Kidney (tissue), 13 donors: ENCODE measurements at regions not wholly inside any gene's neighbourhood (a gene's known extent, or its start where the extent isn't known, plus 50 kb on each side); places are given as distances from the start of the nearest gene placed in this dataset.

Experiments used
- DNase-seq, 5 donors: peaks; one replicate each; pipeline ENCODE4 v3.0.0-alpha.2; 2013 to 2020
- FAIRE-seq: peaks from 2 replicates; lab custom pipeline; 2012; peaks lifted over from hg19 to GRCh38; lab: Jason Lieb, UNC
- H3K27ac ChIP-seq, 2 donors: one replicate each; pipeline ENCODE4 v1.7.0; 2013; ENCODE audit warnings: low read depth in 2 of 2, low read length in 2 of 2, inconsistent platforms in 1 of 2
- H3K27me3 ChIP-seq: one replicate; pipeline ENCODE4 v1.7.1; 2013; ENCODE audit warnings: low read length, inconsistent platforms; ENCODE audit not compliant: control insufficient read depth, insufficient read depth
- H3K36me3 ChIP-seq, 3 donors: one replicate each; pipeline versions ENCODE4 v1.7.0 to v1.7.1; 2013; ENCODE audit warnings: low read length in 3 of 3, control low read depth in 1 of 3, inconsistent platforms in 1 of 3; ENCODE audit not compliant: insufficient read depth in 3 of 3, control insufficient read depth in 2 of 3
- H3K4me1 ChIP-seq, 3 donors: one replicate each; pipeline versions ENCODE4 v1.7.0 to v1.7.1; 2013; ENCODE audit warnings: low read length in 3 of 3, inconsistent platforms in 1 of 3, low read depth in 1 of 3; ENCODE audit not compliant: control insufficient read depth in 2 of 3, insufficient read depth in 2 of 3
- H3K4me3 ChIP-seq, 3 donors: one replicate each; pipeline versions ENCODE4 v1.7.0 to v1.8.1; 2013; ENCODE audit warnings: low read length in 3 of 3, control low read depth in 1 of 3, inconsistent platforms in 1 of 3
- H3K9ac ChIP-seq, 3 donors: one replicate each; pipeline versions ENCODE4 v1.7.0 to v1.7.1; 2013; ENCODE audit warnings: low read length in 3 of 3, control low read depth in 1 of 3, inconsistent platforms in 1 of 3
- H3K9me3 ChIP-seq, 3 donors: one replicate each; pipeline versions ENCODE4 v1.7.0 to v1.7.1; 2013; ENCODE audit warnings: low read length in 3 of 3, control low read depth in 1 of 3, inconsistent platforms in 1 of 3; ENCODE audit not compliant: control insufficient read depth in 2 of 3, insufficient read depth in 1 of 3
- intact Hi-C: fragments of 100-400 bp; cut with DNase I; formaldehyde crosslinking; loops from one replicate; pipeline ENCODE4 v1.11.1; 2022
- TF ChIP-seq, protein P1 (sequence below): IDR thresholded peaks from 3 replicates; pipeline ENCODE4 v1.5.1; 2012; ENCODE audit warnings: mild to moderate bottlenecking, moderate library complexity, borderline replicate concordance; ENCODE audit not compliant: insufficient read depth; ENCODE audit errors: extremely low read depth
- donor health status: control.
- donor health status: control.
- donor health status: control.
- donor health status: control.
- donor health status: control.
- donor health status: DM: yes; HTN: yes; CAD: no.
- donor health status: Normal renal cell carcinoma (clear cell type).

DNA sequence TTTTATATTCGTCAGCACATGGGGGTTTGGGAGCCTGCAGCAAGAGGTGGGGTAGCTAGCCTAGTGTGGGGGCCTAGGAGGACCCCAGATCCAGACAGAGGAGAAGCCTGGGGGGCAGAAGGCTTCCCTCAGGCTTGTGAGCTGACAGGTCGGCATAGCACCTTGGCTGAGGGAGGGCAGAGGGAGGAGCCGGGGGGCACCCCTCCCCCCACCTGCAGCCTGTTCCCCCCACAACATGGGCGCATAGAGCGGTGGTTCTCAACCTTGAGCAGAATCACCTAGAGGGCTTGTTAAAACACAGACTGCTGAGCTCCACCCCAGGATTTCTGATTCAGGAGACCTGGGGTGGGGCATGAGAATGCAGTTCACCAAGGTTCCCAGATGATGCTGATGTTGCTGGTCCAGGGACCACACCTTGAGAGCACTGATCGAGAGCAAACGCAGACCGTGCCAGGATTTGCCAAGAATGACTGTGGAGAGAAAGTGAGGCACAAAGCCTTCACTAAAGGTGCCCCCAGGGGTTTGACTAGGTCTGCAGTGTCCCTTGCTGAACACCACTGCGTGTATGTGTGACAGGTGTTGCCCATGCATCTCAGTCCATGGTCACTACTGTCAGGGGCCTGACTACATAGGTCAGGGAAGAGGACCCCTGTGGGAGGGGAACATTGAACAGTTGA, 163.3 kb downstream of the MACROH2A1 start:
- no peak for FAIRE-seq
- intact Hi-C loops, result no loop called here
- DNase-seq, result peak in 1 of 5 donors; percentile 18
- Histone ChIP-seq H3K4me3 (no peak overlapping the region), H3K9ac (no peak overlapping the region), H3K4me1 (peaks cover 2 to 4% (median 3%) of the 10 kb centered on the region in 3 donors), H3K27ac (no peak overlapping the region), H3K36me3 (no peaks in the 10 kb centered on the region), H3K9me3 (no peaks in the 10 kb centered on the region), H3K27me3 (no peaks in the 10 kb centered on the region)
- TF ChIP-seq, protein P1, sequence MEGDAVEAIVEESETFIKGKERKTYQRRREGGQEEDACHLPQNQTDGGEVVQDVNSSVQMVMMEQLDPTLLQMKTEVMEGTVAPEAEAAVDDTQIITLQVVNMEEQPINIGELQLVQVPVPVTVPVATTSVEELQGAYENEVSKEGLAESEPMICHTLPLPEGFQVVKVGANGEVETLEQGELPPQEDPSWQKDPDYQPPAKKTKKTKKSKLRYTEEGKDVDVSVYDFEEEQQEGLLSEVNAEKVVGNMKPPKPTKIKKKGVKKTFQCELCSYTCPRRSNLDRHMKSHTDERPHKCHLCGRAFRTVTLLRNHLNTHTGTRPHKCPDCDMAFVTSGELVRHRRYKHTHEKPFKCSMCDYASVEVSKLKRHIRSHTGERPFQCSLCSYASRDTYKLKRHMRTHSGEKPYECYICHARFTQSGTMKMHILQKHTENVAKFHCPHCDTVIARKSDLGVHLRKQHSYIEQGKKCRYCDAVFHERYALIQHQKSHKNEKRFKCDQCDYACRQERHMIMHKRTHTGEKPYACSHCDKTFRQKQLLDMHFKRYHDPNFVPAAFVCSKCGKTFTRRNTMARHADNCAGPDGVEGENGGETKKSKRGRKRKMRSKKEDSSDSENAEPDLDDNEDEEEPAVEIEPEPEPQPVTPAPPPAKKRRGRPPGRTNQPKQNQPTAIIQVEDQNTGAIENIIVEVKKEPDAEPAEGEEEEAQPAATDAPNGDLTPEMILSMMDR, result no peak

DNA sequence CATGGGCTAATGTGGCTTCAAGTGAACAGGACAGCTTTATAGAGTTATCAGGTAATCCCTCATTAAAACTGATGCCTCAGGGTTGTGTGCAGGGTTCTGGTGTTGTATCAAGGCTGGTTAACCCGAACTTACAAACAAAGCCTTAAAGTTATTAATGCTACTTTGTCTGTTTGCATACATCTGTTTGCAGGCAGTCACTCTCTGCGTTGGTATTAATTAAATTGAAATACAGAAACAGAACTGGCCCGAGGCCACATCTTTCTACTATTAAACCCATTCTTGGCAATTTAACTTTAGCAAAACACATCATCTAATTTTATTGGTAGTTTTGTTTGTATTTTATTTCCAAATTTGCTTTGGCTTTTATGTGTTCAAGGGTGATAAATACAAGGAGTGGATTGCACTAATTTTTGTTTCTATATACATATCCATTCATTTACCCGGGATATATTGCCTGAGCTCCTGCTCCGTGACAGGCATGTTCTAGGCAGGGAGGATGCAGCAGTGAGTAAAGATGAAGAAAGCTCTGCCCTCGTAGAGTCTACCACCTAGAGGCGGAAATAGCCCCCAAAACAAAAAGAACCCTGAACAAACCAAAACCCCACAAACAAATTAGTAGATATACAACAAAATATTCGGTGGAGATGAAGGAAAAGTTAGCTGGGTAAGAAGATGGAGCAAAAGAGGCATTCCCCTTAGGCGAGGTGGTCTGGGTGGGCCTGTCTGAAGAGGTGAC, 164.2 kb downstream of the MACROH2A1 start:
- TF ChIP-seq, protein P1, result no peak
- H3K27ac ChIP-seq, result no peak overlapping the region
- FAIRE-seq (no peak), DNase-seq (no peak)
- H3K4me1 ChIP-seq, result peaks cover 2 to 4% (median 3%) of the 10 kb centered on the region in 3 donors
- H3K36me3 ChIP-seq, result no peaks in the 10 kb centered on the region
- no peak overlapping the region for H3K9ac ChIP-seq
- intact Hi-C loops, result no loop called here
- no peaks in the 10 kb centered on the region for H3K9me3 ChIP-seq
- H3K27me3 ChIP-seq, result no peaks in the 10 kb centered on the region
- H3K4me3 ChIP-seq, result no peak overlapping the region

DNA sequence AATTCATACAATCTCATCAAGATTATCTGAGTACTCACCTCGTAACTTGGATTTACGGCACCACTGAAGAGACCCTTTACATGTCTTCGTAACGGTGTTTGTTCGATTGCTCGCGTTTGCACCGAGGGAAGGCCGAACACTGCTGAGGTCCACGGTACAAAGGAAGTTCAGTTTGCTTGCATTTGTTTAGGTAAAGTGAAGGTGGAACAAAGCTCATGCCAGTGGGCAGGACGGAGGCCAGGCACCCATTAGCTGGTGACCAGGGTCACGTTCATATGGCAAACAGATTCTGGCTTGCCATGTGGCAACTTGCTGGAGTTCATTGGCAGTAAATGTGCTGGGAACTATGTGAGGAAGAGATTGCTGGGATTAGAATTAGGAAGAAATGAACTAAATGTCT, 164.8 kb downstream of the MACROH2A1 start:
- Histone ChIP-seq H3K36me3 (no peaks in the 10 kb centered on the region), H3K4me3 (no peak overlapping the region), H3K9me3 (peaks cover 0 to 2% (median 0%) of the 10 kb centered on the region in 3 donors), H3K4me1 (peaks cover 2 to 4% (median 3%) of the 10 kb centered on the region in 3 donors), H3K27ac (no peak overlapping the region), H3K9ac (no peak overlapping the region), H3K27me3 (no peaks in the 10 kb centered on the region)
- DNase-seq (peak in 1 of 5 donors; percentile 32), FAIRE-seq (no peak)
- intact Hi-C loops, result no loop called here
- TF ChIP-seq, protein P1, result no peak
